GM18502 (cell line): ENCODE measurements at regions not wholly inside any gene's neighbourhood (a gene's known extent, or its start where the extent isn't known, plus 50 kb on each side); places are given as distances from the start of the nearest gene placed in this dataset.

ENCODE experiments used
- ATAC-seq: cut with Tn5 transposase; IDR thresholded peaks from one replicate; pipeline ENCODE4 v1.9.1; 2021; ENCODE audit warnings: mild to moderate bottlenecking; ENCODE audit not compliant: unreplicated experiment, poor library complexity

DNA sequence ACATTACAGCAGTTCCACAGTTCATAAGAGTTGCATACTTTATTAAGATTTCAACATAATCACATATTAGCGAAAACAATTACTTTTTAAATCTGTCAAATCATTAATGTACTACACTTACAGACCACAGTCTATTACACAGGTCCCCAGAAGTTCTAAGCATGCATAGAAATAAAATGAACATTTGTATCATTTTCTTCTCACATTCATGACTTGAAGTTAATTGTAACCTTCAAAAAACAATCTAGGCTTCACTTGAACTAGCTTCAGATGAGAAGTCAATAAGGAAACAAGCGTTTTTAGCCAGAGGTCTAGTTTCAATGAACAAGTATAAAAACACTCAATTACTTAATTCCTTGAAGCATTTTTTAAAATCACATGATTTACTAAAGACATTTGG is 238.3 kb downstream of the HACE1 start:
- ATAC-seq: no peak

DNA sequence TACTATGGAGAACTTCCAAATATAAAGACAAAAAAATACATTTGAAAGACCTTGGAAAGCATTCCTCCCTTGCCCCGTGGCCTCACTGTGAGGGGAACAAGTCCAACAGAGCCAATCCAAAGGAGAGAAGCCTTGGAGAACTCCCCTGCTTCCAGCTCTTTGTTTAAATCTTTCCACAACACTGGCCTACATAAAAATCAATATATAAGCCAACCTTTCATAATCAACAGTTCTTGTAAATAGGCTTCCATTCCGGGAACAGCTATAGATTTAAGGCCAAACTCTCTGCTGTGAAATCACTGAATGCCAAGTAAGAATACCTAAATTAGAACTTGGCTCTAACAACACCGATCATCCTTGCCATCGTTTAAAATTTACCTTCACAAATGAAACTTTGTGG is 242.1 kb downstream of the HACE1 start:
- ATAC-seq: no peak

GRCh38 chr6:104614394-104614793 is 245.3 kb downstream of the HACE1 start:
- no peak for ATAC-seq

DNA sequence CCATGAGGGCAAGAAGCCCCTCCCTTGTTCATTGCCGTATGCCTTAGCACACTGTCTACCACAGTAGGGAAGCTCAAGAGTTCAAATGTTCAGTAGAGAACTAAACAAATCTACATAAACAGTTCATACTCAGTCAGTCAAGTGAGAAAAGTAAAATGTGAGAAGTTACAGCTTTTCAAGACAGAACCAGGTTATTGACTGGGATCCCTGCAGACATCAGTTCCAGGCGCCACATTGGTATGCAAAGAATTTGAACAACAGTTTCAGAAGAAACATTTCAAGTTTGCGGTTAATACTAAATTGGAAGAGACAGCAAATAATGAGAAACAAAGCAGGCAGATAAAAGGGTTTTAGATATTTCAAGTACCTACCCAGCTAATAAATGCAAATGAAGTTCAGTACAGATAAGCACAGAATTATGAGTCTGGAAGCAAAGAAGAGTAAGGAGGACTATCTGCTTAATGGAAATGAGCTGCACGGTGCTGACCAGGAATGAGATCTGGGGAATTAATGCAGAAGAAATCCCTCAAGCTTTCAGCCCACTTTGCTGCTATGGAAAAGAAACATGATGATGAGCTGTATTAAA is 246.2 kb downstream of the HACE1 start:
- no peak for ATAC-seq

GRCh38 chr6:104612541-104612940 is 247.2 kb downstream of the HACE1 start:
- ATAC-seq: no peak

DNA sequence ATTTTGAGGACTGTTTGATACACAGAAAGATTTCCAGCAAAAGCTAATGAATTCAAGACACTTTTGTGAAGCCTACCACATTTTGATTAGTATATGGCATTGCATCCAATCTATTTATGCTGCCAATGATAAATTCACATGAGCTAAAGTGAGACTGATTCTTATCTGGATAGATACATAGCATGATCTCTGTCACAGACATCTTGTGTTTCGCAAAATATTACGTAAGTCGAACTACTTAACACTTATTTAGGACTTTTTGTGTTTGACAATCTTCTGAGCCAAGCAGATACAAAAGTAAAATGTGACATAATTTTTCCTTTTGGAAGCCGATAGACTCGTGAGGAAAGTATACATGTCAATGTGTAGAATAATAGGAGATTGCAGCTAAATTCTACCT is 251.6 kb downstream of the HACE1 start:
- ATAC-seq: no peak

- ATAC-seq: no peak
These were observed 252.2 kb downstream of the HACE1 start for GRCh38 chr6:104607501-104607900.

DNA sequence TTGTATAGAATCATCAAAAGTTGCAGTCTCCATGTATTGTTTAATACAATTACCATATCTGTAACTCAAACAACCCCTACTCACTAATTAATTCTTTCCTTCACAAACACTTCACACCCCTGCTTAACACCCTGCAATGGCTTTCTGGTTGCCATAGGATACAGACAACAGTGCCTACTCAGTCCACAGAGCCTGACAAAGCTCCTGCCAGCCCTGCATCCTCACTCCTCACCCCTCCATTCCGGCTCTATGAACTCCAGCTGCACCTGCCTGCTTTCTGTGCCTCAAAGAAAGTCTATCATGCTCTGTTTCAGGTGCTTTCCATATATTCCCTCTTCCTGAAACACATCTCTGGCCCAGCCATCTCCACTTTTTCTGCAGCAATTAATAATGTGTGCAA is 253.4 kb downstream of the HACE1 start:
- ATAC-seq: no peak

DNA sequence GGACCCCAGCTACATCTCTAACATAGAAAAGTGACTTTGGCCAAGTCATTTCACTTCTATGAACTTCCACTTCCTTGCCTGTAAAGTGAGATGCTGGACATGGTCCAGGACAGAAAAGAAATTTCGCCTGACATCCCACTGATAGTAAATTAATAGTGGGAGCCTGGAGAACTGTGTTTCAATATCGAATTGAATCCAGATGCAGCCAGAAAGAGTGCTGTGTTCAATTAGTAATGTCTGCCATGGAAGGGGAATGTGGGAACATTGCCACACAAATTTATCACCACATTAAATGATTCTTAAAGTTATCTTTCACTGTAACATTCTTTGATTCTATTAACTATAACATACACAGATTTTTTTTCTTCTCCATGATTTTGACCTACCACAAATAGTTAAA is 255.0 kb downstream of the HACE1 start:
- ATAC-seq: no peak

GRCh38 chr6:104603108-104603745 is 256.5 kb downstream of the HACE1 start:
- no peak for ATAC-seq

- no peak for ATAC-seq
These were observed 258.0 kb downstream of the HACE1 start for GRCh38 chr6:104601721-104602120.

DNA sequence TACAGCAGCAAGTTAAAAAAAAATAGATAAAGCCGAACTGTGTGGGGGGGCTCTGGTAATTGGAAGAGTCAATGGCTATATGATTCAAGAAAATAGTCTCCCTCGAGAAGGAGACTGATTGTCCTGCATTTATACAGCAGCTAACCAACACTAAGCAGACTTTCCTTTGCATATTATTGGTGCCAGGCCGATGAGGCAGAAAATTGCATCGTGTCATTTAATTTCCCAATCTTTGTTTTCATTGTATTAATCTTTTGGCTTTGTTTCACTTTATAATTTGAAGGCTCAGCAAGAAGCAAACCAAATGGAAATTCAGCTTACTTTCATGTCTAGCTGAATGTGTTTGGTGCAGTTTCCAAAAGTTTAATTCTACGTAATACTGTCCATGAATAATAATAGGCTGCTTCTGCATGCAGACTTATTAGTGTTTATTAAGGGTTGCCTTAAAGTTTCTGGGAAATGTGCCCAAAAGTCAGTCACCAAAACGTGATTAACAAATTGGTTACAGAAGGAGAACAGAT is 258.5 kb downstream of the HACE1 start:
- no peak for ATAC-seq

DNA sequence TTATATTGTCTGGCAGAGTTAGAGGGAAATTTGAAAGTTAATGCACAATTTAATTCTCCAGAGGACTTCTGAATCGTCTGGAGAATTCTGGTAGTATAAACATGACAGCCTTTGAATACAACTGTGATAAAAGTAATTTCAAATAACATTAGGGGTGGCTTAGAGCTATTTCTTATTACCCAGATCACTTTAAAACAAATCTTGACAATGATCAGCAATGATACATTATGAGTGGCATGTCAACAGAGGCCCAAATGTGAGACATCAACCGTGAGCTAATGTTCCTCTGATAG is 259.1 kb downstream of the HACE1 start:
- no peak for ATAC-seq

DNA sequence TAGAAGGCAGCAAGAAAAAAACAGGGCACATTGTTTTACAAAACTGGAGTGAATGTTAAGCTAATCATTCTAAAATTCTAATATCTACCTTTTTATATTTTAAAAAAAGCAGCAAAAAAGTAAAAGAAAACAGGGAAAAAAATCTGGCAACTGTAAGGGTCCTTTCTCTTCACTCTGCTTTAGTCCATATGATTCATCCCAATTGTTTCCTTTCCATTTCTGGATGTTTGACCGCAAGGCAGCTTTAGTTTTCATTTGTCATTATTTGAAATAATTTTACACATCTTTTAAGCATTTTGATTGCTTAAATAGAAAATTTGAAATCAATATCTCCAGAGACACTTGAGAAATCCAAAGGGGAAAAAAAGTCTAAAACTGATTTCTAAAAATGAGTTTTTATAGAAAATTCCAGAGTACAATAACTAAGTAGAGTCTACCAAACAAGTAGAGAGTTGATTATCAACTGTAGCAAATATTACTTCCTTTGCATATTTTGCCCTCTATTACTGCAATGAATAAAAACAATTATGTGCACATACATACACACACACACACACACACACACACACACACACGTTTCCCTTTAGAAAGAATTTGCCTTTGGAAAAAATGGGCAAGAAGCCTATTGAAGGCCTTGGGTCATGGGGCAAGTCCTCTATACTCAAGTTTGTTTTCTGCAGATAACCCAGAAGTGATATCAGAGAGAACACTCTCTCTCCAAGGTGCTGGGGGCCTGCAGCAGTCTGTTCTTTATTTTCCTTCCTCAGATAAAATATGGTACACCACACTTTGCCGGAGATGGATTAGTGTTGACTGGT is 259.7 kb downstream of the HACE1 start:
- no peak for ATAC-seq

DNA sequence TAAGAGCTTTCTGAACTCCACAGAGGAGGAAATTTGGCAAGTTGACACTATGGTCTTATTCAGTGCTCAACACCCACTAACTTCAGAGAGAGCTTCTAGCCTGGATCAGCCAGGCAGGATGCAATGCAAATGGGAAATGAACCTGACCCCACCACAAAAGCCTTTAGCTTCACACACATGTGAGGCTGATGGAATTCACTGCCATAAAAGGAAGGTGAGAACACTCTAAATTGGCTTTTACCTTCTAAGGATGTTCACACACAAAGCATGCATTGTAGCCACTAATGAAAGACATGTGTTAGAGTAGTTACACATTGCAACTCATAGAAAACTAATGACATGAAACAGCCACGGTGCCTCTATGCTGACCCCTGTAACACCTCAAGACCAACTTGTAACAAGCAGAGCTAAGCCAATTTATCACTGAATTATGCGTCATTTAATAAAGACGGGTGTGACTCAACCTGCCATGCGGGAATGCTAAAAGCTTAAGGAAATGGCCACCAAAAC is 262.1 kb downstream of the HACE1 start:
- ATAC-seq: no peak

- ATAC-seq: no peak
These were observed 263.6 kb downstream of the HACE1 start for GRCh38 chr6:104596091-104596490.

- no peak for ATAC-seq
These were observed 264.4 kb downstream of the HACE1 start for GRCh38 chr6:104595311-104595820.

DNA sequence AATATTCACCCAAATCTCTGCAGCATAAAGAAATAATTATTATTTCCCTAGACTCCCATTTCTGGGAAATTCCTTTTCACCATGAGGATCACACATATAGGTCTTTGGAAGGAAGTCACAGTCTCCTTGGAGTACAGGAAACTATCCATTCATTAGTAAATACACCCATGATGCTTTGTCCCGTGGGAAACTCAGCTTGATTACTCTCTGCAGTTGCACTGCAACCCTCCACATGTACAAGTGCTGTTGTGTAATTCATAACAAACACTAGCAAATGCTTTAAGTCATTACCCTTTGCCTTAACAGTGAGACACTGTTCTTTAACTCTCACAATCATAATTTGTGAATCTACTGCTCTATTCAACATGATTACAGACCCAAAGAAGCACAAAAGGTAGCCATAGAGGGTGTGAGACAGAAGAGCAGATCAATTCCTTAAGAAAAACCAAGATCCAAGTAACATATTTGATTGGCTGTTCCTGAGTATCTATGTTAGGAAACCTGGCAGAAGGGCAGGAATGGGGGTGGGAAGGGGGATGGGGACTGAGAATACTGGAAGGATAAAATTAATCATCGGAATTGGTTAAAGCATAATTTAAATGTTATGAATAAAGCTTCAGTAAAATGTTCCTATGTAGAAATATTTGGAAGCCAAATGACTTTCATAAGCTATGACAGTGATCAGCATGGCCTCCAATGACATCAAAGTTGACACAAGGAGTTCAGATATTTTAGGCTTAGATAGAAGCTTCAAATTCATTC is 268.0 kb downstream of the HACE1 start:
- ATAC-seq: no peak

- ATAC-seq: no peak
These were observed 269.8 kb downstream of the HACE1 start for GRCh38 chr6:104589940-104590339.

- ATAC-seq: no peak
These were observed 274.1 kb downstream of the HACE1 start for GRCh38 chr6:104585646-104586045.
